ES-I3 (cell line): ENCODE measurements at regions not wholly inside any gene's neighbourhood (a gene's known extent, or its start where the extent isn't known, plus 50 kb on each side); places are given as distances from the start of the nearest gene placed in this dataset.

Experiments
- H3K36me3 ChIP-seq: 2 replicates; pipeline ENCODE4 v1.6.1; 2013; ENCODE audit warnings: mild to moderate bottlenecking, low read length, control low read depth, moderate library complexity; ENCODE audit not compliant: insufficient read depth
- H3K4me1 ChIP-seq: 2 replicates; pipeline ENCODE4 v1.6.1; 2013; ENCODE audit warnings: mild to moderate bottlenecking, control low read depth, low read length; ENCODE audit not compliant: insufficient read depth
- H3K9ac ChIP-seq: 2 replicates; pipeline ENCODE4 v1.6.1; 2013; ENCODE audit warnings: low read depth, mild to moderate bottlenecking, low read length, moderate library complexity
- H3K9me3 ChIP-seq: 2 replicates; pipeline ENCODE4 v1.6.1; 2013; ENCODE audit warnings: mild to moderate bottlenecking, low read length, moderate library complexity; ENCODE audit not compliant: control insufficient read depth, insufficient read depth

DNA sequence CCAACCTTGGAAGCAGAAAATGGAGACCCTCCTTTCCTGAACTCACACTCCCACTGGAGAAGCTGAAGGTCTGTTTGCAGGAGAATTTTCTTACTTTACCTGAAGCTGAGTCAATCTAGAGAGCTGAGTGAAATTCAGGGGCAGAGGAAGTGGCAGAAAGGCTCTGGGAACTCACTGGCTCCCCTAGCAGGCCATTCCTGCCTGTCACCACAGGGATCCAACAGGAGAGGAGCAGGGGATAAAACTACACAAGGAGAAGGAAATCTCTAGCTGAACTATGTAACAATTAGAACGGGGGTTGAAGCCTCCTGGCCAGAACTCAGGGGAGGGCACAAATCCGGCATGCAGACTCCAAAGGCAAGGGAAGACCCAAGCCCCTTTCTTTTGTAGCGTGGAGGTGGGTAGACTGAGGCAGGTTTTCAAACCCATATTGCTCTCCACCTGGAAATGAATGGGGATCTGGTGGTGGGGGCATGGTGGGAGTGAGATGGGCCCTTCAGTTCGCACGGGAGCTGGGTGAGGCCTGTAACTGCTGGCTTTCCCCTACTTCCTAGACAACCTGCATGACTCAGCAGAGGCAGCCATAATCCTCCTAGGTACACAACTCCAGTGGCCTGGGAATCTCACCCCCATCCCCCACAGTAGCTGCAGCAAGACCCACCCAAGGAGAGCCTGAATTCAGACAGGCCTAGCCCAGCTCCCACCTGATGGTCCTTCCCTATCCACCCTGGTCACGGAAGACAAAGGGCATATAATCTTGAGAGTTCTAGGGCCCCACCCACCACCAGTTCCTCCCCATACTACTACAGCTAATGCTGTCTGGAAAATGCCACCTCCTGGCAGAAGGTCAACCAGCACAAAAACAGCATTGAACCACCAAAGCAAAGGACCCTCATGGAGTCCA lies 158.1 kb downstream of the LTN1 start:
- Histone ChIP-seq H3K36me3 (no peaks in the 10 kb centered on the region), H3K9me3 (no peaks in the 10 kb centered on the region), H3K4me1 (no peaks in the 10 kb centered on the region), H3K9ac (no peak overlapping the region)

DNA sequence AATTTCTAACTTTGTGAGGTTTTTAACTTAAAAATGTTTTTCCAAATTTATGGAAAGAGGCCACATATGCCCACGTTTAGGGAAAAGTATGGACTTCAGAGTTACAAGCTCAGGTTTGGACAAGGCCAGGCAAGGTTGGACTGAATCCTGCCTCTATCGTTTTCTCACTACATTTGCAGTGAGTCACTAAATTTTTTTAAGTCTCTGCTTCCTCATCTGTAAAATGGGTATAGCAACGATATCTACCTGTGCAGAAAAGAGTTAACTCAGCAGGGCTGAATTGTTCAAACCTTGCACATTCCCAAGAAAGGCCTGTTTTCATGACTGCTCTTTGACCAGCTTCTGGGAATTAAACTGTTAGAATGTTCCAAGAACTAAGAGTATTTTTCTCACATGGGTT lies 159.1 kb downstream of the LTN1 start:
- no peaks in the 10 kb centered on the region for H3K36me3 ChIP-seq

DNA sequence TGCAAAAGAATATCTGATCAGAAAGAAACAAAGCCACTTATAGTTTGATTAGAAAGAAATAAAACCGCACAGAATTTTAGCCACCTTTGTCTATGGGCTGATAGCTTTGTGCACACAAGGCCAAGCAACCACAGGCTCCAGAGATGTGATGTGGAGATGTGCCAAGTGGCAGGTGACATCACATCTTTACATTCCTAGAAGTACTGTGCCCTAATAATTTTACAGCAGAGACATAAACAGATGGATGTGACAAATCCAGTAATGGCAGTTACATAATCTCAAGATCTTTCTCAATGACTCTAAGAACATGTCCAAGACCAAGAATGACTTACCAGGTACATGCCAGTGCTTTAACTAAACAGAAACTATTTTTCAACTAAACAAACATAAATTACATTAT lies 159.5 kb downstream of the LTN1 start:
- no peaks in the 10 kb centered on the region for H3K4me1 ChIP-seq
- H3K36me3 ChIP-seq, result no peaks in the 10 kb centered on the region

More for the DNA sequence above, 159.1 kb downstream of the LTN1 start:
- Histone ChIP-seq H3K4me1 (no peaks in the 10 kb centered on the region), H3K9me3 (no peaks in the 10 kb centered on the region), H3K9ac (no peak overlapping the region)

DNA sequence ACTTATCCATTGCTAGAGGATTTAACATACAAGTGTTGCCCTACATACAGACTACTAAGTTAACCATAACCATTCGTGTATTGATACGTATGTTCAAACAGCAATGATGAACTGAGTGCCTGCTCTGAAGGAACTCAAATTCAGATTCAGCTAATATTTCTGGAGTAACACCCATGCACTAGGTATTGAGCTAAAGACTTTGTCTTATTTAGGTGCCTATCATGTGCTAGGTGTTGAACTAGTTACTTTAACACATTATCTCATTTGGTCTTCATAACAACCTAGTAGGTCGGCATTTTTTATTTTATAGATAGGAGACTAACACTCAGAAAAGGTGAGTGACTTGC lies 160.0 kb downstream of the LTN1 start:
- Histone ChIP-seq H3K9ac (no peak overlapping the region), H3K9me3 (no peaks in the 10 kb centered on the region), H3K4me1 (no peaks in the 10 kb centered on the region)

More for the DNA sequence above, 159.5 kb downstream of the LTN1 start:
- H3K9me3 ChIP-seq, result no peaks in the 10 kb centered on the region
- no peak overlapping the region for H3K9ac ChIP-seq

DNA sequence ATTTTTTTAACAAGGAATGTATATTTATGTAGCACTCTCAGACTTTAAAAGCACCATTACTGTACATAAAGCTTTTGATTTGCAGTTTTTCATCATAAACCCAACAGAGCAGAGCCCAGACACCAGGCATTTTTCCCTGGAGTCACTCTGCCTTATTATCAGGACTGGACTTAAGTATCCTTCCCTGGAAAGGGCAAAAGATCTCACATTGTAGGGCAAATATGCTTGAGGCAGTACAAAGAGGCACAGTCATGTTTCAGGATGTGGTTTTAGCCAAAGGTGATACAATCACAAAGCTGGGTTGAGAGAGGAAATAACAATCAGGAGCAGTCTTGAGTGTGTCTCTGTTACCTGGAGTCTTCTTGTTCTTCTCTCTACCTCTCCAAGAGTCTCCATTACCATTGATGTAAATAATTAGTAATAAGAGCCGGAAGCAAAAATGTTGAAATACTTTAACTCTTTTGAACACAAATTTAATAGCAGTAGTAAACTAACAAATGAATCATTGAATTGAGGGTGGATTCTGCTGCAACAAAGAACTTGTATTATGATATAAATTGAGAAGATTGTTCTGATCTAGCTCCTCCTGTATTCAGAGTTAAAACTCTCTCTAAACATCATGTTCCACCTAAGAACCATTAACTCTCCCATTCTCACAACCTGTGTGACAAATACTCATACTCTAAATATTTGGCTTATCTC lies 160.5 kb downstream of the LTN1 start:
- Histone ChIP-seq H3K9ac (no peak overlapping the region), H3K4me1 (no peaks in the 10 kb centered on the region), H3K9me3 (no peaks in the 10 kb centered on the region), H3K36me3 (no peaks in the 10 kb centered on the region)

More for the DNA sequence above, 160.0 kb downstream of the LTN1 start:
- H3K36me3 ChIP-seq, result no peaks in the 10 kb centered on the region

DNA sequence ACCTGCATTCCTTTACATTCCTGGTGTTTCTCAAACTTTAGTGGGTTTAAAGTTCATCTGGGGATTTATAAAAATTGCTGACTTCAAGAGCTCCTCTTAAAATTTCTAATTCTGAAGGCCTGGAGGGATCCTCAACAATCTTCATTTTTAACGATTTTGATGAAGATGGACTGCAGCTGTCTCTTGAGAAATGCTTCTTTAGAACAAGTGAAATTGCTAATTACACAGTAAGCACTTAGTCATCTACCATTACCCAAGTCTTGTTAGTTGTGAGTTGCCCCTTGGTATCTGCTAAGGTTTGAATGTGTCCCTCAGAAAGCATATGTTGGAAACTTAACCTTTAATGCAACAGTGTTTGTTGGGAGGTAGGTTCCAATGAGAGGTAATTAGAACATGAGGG lies 163.7 kb downstream of the LTN1 start:
- H3K9ac ChIP-seq, result no peak overlapping the region
- H3K36me3 ChIP-seq, result no peaks in the 10 kb centered on the region
- H3K4me1 ChIP-seq, result no peaks in the 10 kb centered on the region
- no peaks in the 10 kb centered on the region for H3K9me3 ChIP-seq

DNA sequence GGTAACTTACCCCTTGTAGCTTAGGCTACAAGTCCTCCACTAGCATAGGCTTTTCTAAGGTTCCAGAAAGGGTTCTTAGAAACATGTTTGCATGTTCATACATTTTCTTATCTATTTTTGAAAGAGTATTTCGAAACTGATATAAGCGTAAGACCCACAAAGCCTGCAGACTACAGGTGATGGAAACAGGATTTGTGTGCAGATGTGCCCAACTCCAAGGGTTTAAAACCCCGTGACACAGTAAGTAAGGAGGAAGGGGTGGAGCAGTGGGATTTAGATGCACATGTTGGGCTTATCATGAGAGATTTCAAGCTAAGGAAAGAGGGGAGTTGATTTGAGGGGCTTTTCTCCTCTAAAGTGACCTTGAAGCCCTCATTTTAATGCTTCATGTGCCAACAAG lies 164.7 kb downstream of the LTN1 start:
- H3K36me3 ChIP-seq, result no peaks in the 10 kb centered on the region
- H3K9me3 ChIP-seq, result no peaks in the 10 kb centered on the region
- H3K4me1 ChIP-seq, result no peaks in the 10 kb centered on the region
- H3K9ac ChIP-seq, result no peak overlapping the region

DNA sequence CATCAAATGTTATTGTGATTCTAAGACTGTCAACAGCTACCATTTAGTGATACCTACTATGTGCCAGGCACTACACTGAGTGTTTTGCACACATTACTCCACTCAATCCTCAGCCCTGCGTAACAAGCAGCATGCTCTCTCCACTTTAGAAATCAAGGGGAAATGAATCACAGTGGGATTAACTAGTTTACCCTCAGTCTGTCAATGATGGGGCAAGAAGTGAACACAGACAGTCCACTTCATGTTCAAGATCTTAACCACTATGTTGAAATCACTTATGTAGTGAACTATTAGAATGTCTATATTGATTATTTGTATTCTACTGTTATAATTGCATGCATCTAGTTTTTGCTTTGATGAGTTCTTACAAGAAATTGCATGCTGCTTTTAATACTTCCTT lies 165.3 kb downstream of the LTN1 start:
- Histone ChIP-seq H3K9me3 (no peaks in the 10 kb centered on the region), H3K9ac (no peak overlapping the region), H3K36me3 (no peaks in the 10 kb centered on the region), H3K4me1 (no peaks in the 10 kb centered on the region)

DNA sequence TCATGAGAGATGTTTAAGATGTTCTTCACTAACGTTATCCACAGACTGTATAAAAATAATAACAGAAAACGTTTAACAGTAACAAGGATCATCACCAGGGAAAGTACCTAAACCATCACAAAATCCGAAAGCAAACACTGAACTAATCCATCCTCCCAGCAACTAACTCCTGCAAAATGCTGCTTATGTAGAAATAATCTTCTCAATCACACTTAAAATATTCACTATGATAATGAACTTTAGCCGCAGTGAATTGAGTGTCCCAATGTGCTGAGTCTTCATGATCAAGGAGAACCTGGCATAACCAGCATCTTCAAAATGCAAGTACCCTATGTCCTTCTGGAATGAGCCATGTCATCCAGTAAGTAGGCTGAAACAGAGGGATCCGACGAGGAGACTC lies 166.1 kb downstream of the LTN1 start:
- Histone ChIP-seq H3K4me1 (no peaks in the 10 kb centered on the region), H3K9me3 (no peaks in the 10 kb centered on the region)

DNA sequence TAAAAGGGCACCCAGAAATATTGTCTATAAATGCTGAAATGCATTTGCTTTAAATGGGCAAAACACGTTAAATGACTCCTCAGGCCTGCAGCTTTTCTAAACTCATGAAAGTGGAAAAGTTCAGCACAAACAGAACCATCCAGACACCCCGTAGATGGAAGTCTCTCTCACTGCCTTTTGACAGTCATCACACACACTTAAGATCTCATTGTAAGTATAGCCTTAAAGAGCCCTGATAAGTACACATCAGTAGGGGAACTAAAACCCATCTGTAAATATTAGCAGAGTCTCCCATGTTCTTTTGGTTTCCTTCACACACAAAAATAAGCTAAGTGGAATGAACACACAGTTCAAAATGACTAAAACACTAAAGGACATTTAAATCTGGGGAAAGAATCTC lies 166.7 kb downstream of the LTN1 start:
- Histone ChIP-seq H3K9me3 (no peaks in the 10 kb centered on the region), H3K4me1 (no peaks in the 10 kb centered on the region), H3K36me3 (no peaks in the 10 kb centered on the region), H3K9ac (no peak overlapping the region)

More for the DNA sequence above, 166.1 kb downstream of the LTN1 start:
- no peak overlapping the region for H3K9ac ChIP-seq
- no peaks in the 10 kb centered on the region for H3K36me3 ChIP-seq

DNA sequence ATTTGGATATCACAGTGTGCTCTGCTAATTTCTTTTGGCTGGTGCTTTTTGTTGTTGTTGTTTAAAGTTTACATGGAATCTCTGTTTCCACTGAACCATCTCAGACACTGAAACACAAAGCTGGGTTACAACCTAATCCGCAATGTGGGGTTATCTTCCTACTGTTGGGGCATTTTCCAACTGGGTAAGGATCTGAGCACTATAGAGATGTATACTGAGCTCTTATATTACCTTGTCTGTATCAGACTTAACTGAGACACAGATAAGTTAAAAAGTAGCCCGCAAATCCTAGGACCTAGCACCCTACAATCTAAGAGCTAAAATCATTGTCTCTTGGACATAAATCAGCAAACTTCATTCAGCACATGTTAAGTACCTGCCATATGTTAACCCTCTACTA lies 169.2 kb downstream of the LTN1 start:
- Histone ChIP-seq H3K4me1 (no peaks in the 10 kb centered on the region), H3K36me3 (no peaks in the 10 kb centered on the region), H3K9ac (no peak overlapping the region), H3K9me3 (no peaks in the 10 kb centered on the region)

DNA sequence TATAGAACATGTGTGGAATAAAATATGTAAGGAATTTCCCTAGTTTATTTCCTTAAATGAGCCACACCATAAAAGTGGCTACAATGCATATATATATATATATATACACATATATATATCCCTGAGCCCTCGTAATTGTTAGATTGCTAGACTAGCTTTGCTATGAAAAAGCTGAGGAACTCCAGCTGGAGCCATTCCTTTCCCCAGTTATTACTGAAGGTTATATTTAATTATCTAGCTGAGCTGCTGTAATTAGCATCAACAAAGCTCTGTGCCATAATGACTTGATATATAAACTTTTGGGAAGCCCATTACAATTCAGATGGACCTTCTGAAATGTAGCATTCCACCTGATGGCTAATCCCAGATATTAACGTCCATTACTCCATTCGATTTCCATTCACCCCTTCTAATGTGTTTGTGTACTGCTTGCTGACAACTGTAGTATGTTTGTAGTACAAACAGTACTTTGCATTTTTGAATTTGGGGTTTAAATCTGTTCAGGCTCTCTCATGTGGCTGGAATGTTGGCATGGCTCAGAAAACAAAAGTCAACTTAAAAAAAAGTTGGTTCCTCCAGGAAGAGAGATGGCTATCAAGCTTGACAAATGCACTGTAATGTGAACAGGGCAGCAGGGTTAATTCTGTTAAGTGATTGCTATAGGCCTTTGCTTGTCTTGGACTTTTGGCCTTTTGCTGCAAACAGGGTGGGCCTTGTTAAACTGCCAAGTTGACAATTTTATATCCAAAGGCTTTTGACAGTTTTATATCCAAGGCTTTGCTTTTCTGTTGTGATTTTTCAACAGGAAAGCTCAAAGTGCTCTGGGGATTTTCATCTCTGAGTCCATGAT lies 170.0 kb downstream of the LTN1 start:
- Histone ChIP-seq H3K9ac (no peak overlapping the region), H3K4me1 (no peaks in the 10 kb centered on the region), H3K9me3 (no peaks in the 10 kb centered on the region)

DNA sequence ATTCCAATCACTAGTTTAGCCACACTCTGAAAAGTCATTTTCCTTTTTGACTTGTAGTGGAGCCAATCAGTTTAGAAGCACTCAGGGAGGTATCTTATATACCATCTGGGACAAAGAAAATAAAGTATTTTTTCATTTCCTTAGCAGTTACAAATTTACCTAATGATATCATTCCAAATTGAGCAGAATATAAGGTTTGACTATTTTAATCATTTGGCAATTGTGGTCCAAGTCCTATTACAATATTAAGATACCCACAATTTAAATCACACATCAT lies 170.6 kb downstream of the LTN1 start:
- H3K36me3 ChIP-seq, result no peaks in the 10 kb centered on the region
- H3K4me1 ChIP-seq, result no peaks in the 10 kb centered on the region
- no peaks in the 10 kb centered on the region for H3K9me3 ChIP-seq
- H3K9ac ChIP-seq, result no peak overlapping the region

More for the DNA sequence above, 170.0 kb downstream of the LTN1 start:
- no peaks in the 10 kb centered on the region for H3K36me3 ChIP-seq

DNA sequence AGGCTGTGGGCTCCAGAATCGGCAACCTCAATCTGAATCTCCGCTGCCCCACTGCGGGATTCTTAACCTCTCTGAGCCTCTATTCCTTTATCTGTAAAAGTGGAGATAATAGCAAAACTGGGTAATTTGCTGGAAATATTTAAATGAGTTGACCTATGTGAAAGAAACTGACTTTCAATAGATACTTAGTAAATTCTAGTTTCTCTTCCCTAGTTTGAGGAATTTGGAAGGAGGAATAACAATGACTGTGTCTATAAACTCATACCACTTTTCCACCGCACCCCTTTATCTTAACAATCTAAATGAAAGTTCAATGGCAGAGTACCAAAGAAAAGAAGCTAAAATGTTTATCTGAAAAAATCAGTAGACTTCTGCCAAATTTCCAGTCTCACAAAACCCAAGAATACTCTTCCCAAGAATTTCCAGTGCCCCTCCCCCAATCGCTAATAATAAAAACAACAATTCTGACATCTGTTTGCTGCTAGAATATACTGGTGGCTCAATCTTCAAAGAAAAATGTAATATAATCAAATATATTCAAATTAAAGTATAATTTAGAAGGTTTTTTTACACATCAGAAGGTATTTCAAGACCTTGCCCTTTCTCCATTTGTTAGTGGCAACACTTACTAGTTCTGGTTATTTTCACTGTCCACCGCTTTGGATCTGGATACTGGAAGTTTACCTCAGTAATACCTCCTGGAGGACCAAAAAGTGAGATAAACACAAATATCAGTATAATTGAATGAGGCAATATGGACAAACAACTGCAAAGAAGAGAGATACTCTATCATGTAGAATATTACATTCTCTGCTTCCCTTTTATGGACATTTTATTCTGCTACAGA lies 171.2 kb downstream of the LTN1 start:
- Histone ChIP-seq H3K4me1 (no peaks in the 10 kb centered on the region), H3K9ac (no peak overlapping the region), H3K9me3 (no peaks in the 10 kb centered on the region), H3K36me3 (no peaks in the 10 kb centered on the region)
